Chondrocyte (in vitro differentiated cells): ENCODE measurements at regions not wholly inside any gene's neighbourhood (a gene's known extent, or its start where the extent isn't known, plus 50 kb on each side); places are given as distances from the start of the nearest gene placed in this dataset.

Experiments used
- DNase-seq: peaks from one replicate; pipeline ENCODE4 v3.0.0; 2021; ENCODE audit warnings: mixed read lengths, low spot score
- H3K27ac Mint-ChIP-seq: one replicate; pipeline ENCODE4 v1.8.0; 2021; ENCODE audit warnings: mild to moderate bottlenecking, moderate library complexity, mixed read lengths; ENCODE audit not compliant: unreplicated experiment
- H3K27me3 Mint-ChIP-seq: 2 replicates; pipeline ENCODE4 v1.8.0; 2021; ENCODE audit warnings: low read depth, mixed read lengths
- H3K36me3 Mint-ChIP-seq: 2 replicates; pipeline ENCODE4 v1.8.0; 2021; ENCODE audit warnings: low read depth, mixed read lengths
- H3K4me1 Mint-ChIP-seq: 2 replicates; pipeline ENCODE4 v1.8.0; 2021; ENCODE audit warnings: low read depth, mild to moderate bottlenecking, mixed read lengths
- H3K4me3 Mint-ChIP-seq: one replicate; pipeline ENCODE4 v1.8.0; 2021; ENCODE audit warnings: mild to moderate bottlenecking, moderate library complexity, mixed read lengths; ENCODE audit not compliant: unreplicated experiment
- H3K9me3 Mint-ChIP-seq: 2 replicates; pipeline ENCODE4 v1.8.0; 2021; ENCODE audit warnings: low read depth, mixed read lengths
- CTCF ChIP-seq: fragments of 200-600 bp; sonication (generic); IDR thresholded peaks from 2 replicates; pipeline ENCODE4 v1.5.0; 2021; ENCODE audit warnings: antibody characterized with exemption, mild to moderate bottlenecking, moderate library complexity

DNA sequence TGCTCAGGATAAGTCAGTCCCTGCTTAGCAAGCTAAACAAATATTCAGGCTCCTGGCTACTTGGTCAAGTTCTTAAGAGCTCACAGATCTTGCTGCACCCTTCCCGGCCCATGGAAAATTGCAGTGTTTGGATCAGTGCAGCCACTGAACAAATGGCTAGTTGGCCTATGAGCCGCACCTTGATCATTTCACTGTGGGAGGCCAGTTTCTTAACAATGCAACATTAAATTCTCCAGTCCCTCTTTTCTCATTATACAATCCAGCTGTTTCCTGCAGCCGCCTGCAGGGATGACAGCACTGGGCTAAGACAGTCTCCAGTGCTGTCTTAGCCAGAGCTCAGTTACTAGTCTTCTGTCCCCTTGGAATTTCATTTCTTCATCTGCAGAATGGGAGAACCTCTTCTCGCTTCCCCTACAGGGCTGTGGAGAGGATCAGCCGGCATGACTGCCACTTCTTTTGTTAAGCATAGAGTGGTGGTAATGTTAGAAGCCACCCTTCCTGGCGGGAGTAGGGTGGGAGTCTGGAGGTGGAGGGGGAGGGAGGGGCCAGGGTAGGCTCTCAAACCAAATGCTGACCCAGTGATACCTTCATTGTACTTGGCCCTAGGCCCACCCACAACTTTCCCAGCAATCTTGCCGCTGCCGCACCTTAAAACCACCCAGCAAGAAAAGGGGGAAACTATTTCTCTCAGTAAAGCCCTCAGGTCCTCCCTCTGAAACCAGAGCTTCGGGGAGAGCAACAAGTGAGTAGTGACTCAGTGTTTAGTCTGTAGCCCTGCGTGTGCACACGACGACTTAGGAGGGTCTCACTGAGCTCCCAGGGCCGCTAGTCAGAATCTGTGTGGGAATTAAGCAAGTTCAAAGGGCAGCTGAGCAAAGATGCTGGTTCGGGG is 145.7 kb downstream of the NUAK1 start:
- peaks cover 3% of the 10 kb centered on the region for H3K36me3 Mint-ChIP-seq
- peak overlapping the region; percentile 97 for H3K27ac Mint-ChIP-seq
- H3K9me3 Mint-ChIP-seq: no peaks in the 10 kb centered on the region
- DNase-seq: no peak
- H3K4me1 Mint-ChIP-seq: peaks cover 48% of the 10 kb centered on the region
- no peaks in the 10 kb centered on the region for H3K27me3 Mint-ChIP-seq
- H3K4me3 Mint-ChIP-seq: peak overlapping the region; percentile 3
- TF ChIP-seq CTCF: no peak

DNA sequence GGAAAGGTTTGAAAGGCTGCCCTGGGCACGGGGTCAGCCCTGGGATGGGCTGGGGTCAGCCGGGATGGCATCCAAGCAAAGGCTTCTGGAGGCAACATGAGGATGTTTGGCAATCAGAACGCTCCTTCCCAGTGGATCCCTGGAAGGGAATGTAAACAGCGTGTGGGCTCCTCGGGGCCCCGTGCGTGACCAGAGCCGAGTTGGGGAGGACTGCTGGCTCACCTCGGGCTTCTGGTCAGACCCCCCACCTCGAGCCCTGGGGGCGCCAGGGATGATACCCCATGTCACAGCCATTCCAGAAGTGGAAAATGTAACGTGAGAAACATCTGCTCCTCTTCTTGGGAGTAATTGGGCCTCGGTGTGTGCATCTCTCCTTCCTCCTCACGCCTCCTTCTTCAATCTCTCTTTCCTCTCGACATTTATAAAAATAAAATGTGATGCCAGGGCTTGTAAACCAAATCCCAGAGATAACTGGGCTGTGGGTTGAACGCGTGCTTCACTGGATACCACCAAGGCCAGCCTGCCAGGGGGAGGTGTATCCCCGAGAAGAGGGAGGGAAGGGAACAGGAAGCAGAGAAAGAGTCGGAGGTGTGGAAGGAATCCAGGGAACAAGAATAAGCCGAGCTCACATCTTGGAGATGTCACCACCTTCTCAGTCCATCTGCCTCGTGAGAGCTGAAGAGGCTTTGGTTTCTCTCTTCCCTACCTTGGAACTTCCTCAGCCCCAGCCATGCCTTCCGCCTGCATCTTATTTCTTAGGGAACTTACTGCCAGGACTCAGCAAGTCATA is 144.8 kb downstream of the NUAK1 start:
- peak overlapping the region; percentile 97 for H3K27ac Mint-ChIP-seq

GRCh38 chr12:105995961-105996431 is 142.8 kb downstream of the NUAK1 start:
- H3K4me1 Mint-ChIP-seq: peaks cover 57% of the 10 kb centered on the region
- H3K27ac Mint-ChIP-seq: peak overlapping the region; percentile 18
- peaks cover 2% of the 10 kb centered on the region for H3K36me3 Mint-ChIP-seq

More for the DNA sequence above, 144.8 kb downstream of the NUAK1 start:
- Mint-ChIP-seq H3K27me3 (no peaks in the 10 kb centered on the region), H3K9me3 (no peaks in the 10 kb centered on the region), H3K4me3 (peak overlapping the region; percentile 3), H3K4me1 (peaks cover 48% of the 10 kb centered on the region), H3K36me3 (peaks cover 3% of the 10 kb centered on the region)
- no peak for TF ChIP-seq CTCF
- DNase-seq: no peak

DNA sequence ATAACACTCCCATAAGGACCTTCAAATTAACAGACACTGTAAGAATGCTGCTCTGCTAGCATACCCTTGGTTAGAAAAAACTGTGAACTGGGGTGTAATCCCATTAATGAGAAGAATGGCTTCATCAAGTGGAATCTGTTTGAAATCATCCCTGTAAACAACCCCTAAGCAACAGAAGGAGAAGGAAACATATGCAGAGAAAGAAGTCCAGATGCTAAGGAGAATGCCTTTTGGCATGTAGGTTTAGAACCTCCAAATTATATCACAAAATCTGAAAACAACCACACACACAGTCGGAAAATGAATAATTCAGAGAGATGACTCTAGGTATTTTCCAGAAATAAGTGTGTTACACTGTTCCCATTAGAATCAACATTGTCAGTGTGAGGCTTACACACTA is 140.2 kb downstream of the NUAK1 start:
- Mint-ChIP-seq H3K36me3 (peaks cover 2% of the 10 kb centered on the region), H3K27ac (no peak overlapping the region), H3K27me3 (no peaks in the 10 kb centered on the region), H3K4me3 (no peak overlapping the region), H3K9me3 (no peaks in the 10 kb centered on the region), H3K4me1 (peaks cover 44% of the 10 kb centered on the region)
- TF ChIP-seq CTCF: no peak
- no peak for DNase-seq

More at GRCh38 chr12:105995961-105996431, 142.8 kb downstream of the NUAK1 start:
- no peak overlapping the region for H3K4me3 Mint-ChIP-seq
- no peak for TF ChIP-seq CTCF
- no peaks in the 10 kb centered on the region for H3K9me3 Mint-ChIP-seq
- H3K27me3 Mint-ChIP-seq: no peaks in the 10 kb centered on the region
- DNase-seq: no peak
